GM12878 (cell line): ENCODE measurements at regions not wholly inside any gene's neighbourhood (a gene's known extent, or its start where the extent isn't known, plus 50 kb on each side); places are given as distances from the start of the nearest gene placed in this dataset.
A peak's percentile ranks its signal among the peaks of the same experiment; 100 is the strongest.

ENCODE experiments used
- CEBPB ChIP-seq, 2 experiments: fragments of 150-350 bp in 1 of 2; IDR thresholded peaks; 2 replicates each; pipeline ENCODE4 v1.6.1; 2012 to 2014; ENCODE audit warnings: low read depth in 2 of 2, low read length in 2 of 2, borderline replicate concordance in 1 of 2, inconsistent platforms in 1 of 2
- CTCF ChIP-seq, 3 experiments: IDR thresholded peaks in 2 of 3; conservative IDR thresholded peaks in 1 of 3; 2 replicates each; pipeline ENCODE4 v1.5.1; 2011; ENCODE audit warnings: low read depth in 3 of 3, low read length in 3 of 3, mild to moderate bottlenecking in 3 of 3, control low read depth in 2 of 3, moderate library complexity in 2 of 3, inconsistent platforms in 1 of 3, mixed read lengths in 1 of 3; ENCODE audit not compliant: control insufficient read depth in 2 of 3, insufficient read depth in 1 of 3; ENCODE audit errors: extremely low read depth in 1 of 3
- EED ChIP-seq: sonication (generic); IDR thresholded peaks from 2 replicates; pipeline ENCODE4 v1.6.1; 2016; ENCODE audit warnings: antibody characterized with exemption, low read depth
- FOXM1 ChIP-seq: IDR thresholded peaks from 2 replicates; pipeline ENCODE4 v1.6.1; 2012; ENCODE audit warnings: low read depth, mild to moderate bottlenecking, inconsistent platforms, low read length, moderate library complexity
- MXI1 ChIP-seq: fragments of 150-350 bp; IDR thresholded peaks from 2 replicates; pipeline ENCODE4 v1.6.1; 2011; ENCODE audit warnings: low read depth, mild to moderate bottlenecking, inconsistent platforms, low read length, improper control_type of control experiment
- POLR2A ChIP-seq: IDR thresholded peaks from 2 replicates; pipeline ENCODE4 v1.6.1; 2011; ENCODE audit warnings: low read depth, mild to moderate bottlenecking, low read length
- POLR2AphosphoS2 ChIP-seq: IDR thresholded peaks from 2 replicates; pipeline ENCODE4 v1.6.1; 2011; ENCODE audit warnings: low read depth, mild to moderate bottlenecking, low read length, improper control_type of control experiment, moderate library complexity
- RCOR1 ChIP-seq: conservative IDR thresholded peaks from 2 replicates; pipeline ENCODE4 v1.6.1; 2012; ENCODE audit warnings: low read depth, low read length, improper control_type of control experiment
- RFX5 ChIP-seq: IDR thresholded peaks from 2 replicates; pipeline ENCODE4 v1.6.1; 2011; ENCODE audit warnings: low read depth, low read length, improper control_type of control experiment
- SREBF2 ChIP-seq: IDR thresholded peaks from 2 replicates; pipeline ENCODE4 v1.6.1; 2012; ENCODE audit warnings: mild to moderate bottlenecking, low read length
- TAF1 ChIP-seq: IDR thresholded peaks from 2 replicates; pipeline ENCODE4 v1.6.1; 2011; ENCODE audit warnings: mild to moderate bottlenecking, low read depth, low read length, borderline replicate concordance
- TCF12 ChIP-seq: IDR thresholded peaks from 2 replicates; pipeline ENCODE4 v1.6.1; 2011; ENCODE audit warnings: low read depth, mild to moderate bottlenecking, low read length

GRCh38 chr6:22906091-22906549 lies 336.8 kb downstream of the HDGFL1 start:
- TF ChIP-seq EED: no peak
- TF ChIP-seq TCF12: no peak
- TF ChIP-seq FOXM1: no peak
- TF ChIP-seq MXI1: no peak
- no peak for TF ChIP-seq RFX5
- no peak for TF ChIP-seq POLR2A
- no peak for TF ChIP-seq TAF1
- no peak for TF ChIP-seq CEBPB (IDR thresholded peaks at IDR 0.05; ENCODE audit: borderline replicate concordance in 1 of 2, low read depth in 2 of 2, low read length in 2 of 2)
- peak in 1 of 3 experiments; percentile 10; a peak in 1 of 6 replicates for TF ChIP-seq CTCF (IDR thresholded peaks at IDR 0.05 in 2 of 3, conservative IDR thresholded peaks at IDR 0.05 in 1 of 3; ENCODE audit: control insufficient read depth in 2 of 3, extremely low read depth in 1 of 3, insufficient read depth in 1 of 3, low read depth in 3 of 3, low read length in 3 of 3)
- TF ChIP-seq RCOR1: no peak
- no peak for TF ChIP-seq POLR2AphosphoS2
- TF ChIP-seq SREBF2: no peak
